SU-DHL-6 (cell line): ENCODE measurements at regions not wholly inside any gene's neighbourhood (a gene's known extent, or its start where the extent isn't known, plus 50 kb on each side); places are given as distances from the start of the nearest gene placed in this dataset.

Experiments used
- CTCF ChIP-seq: fragments of 200-600 bp; sonication (generic); IDR thresholded peaks from one replicate; pipeline ENCODE4 v1.5.1; 2017; ENCODE audit warnings: antibody characterized with exemption, mild to moderate bottlenecking, low read length, moderate library complexity; ENCODE audit not compliant: insufficient read depth, poor library complexity, severe bottlenecking
- EZH2phosphoT487 ChIP-seq: fragments of 200-600 bp; sonication (generic), shearing (Covaris generic); conservative IDR thresholded peaks from 2 replicates; pipeline ENCODE4 v1.6.1; 2018; ENCODE audit warnings: mild to moderate bottlenecking, antibody characterized with exemption, low read length, moderate library complexity, mixed read lengths

- TF ChIP-seq CTCF, result no peak
- no peak for TF ChIP-seq EZH2phosphoT487
Observed at GRCh38 chr6:156347656-156348055, 429.5 kb upstream of the ARID1B start.
